GM18502 (cell line): ENCODE measurements at regions not wholly inside any gene's neighbourhood (a gene's known extent, or its start where the extent isn't known, plus 50 kb on each side); places are given as distances from the start of the nearest gene placed in this dataset.
"Not testable (repeated sequence)": the region's sequence is repeated elsewhere in the genome, so short reads cannot be mapped to it uniquely, and the experiment has no call there.

ENCODE experiments used
- ATAC-seq: cut with Tn5 transposase; IDR thresholded peaks from one replicate; pipeline ENCODE4 v1.9.1; 2021; ENCODE audit warnings: mild to moderate bottlenecking; ENCODE audit not compliant: unreplicated experiment, poor library complexity

- ATAC-seq: no peak
Measured at GRCh38 chr13:90454002-90454636, 893.4 kb upstream of the MIR17HG start.

GRCh38 chr13:90455067-90455466 is 892.4 kb upstream of the MIR17HG start:
- ATAC-seq: no peak

GRCh38 chr13:90455823-90456222 is 891.7 kb upstream of the MIR17HG start:
- ATAC-seq: no peak

- ATAC-seq: no peak
Measured at GRCh38 chr13:90461398-90461797, 886.1 kb upstream of the MIR17HG start.

- ATAC-seq: no peak
Measured at GRCh38 chr13:90477216-90477615, 870.3 kb upstream of the MIR17HG start.

GRCh38 chr13:90483906-90484305 is 863.6 kb upstream of the MIR17HG start:
- no peak for ATAC-seq

- ATAC-seq: no peak
Measured at GRCh38 chr13:90485436-90485835, 862.1 kb upstream of the MIR17HG start.

GRCh38 chr13:90492872-90493271 is 854.6 kb upstream of the MIR17HG start:
- no peak for ATAC-seq

- no peak for ATAC-seq
Measured at GRCh38 chr13:90493667-90494066, 853.8 kb upstream of the MIR17HG start.

- ATAC-seq: not testable (repeated sequence)
Measured at GRCh38 chr13:90494849-90495248, 852.6 kb upstream of the MIR17HG start.

- ATAC-seq: no peak
Measured at GRCh38 chr13:90498096-90498495, 849.4 kb upstream of the MIR17HG start.

GRCh38 chr13:90498816-90499215 is 848.7 kb upstream of the MIR17HG start:
- no peak for ATAC-seq

- ATAC-seq: no peak
Measured at GRCh38 chr13:90500569-90500968, 846.9 kb upstream of the MIR17HG start.

- ATAC-seq: no peak
Measured at GRCh38 chr13:90502153-90502552, 845.3 kb upstream of the MIR17HG start.

GRCh38 chr13:90502762-90503161 is 844.7 kb upstream of the MIR17HG start:
- ATAC-seq: no peak

GRCh38 chr13:90510319-90510718 is 837.2 kb upstream of the MIR17HG start:
- no peak for ATAC-seq

- no peak for ATAC-seq
Measured at GRCh38 chr13:90511903-90512302, 835.6 kb upstream of the MIR17HG start.

GRCh38 chr13:90514712-90515111 is 832.8 kb upstream of the MIR17HG start:
- not testable (repeated sequence) for ATAC-seq

- ATAC-seq: no peak
Measured at GRCh38 chr13:90518417-90518816, 829.1 kb upstream of the MIR17HG start.

GRCh38 chr13:90519157-90519556 is 828.3 kb upstream of the MIR17HG start:
- ATAC-seq: no peak

GRCh38 chr13:90526711-90527110 is 820.8 kb upstream of the MIR17HG start:
- no peak for ATAC-seq

GRCh38 chr13:90531744-90532143 is 815.7 kb upstream of the MIR17HG start:
- no peak for ATAC-seq
